GM12878 (cell line): ENCODE measurements at regions not wholly inside any gene's neighbourhood (a gene's known extent, or its start where the extent isn't known, plus 50 kb on each side); places are given as distances from the start of the nearest gene placed in this dataset.

Source experiments
- ATAC-seq: fragments of 200-7000 bp; cut with Tn5 transposase; 3 replicates; pipeline ENCODE4 v1.9.1; 2020; ENCODE audit warnings: mild to moderate bottlenecking, moderate library complexity
- BruUV-seq: library from RNA; stranded (reverse); fragments of 400-500 nt; replicated peaks from 2 replicates; lab custom pipeline; 2021; lab: Mats Ljungman, UMichigan
- CTCF ChIA-PET: fragments of 300-600 bp; sonication (Branson Sonifier 250); formaldehyde crosslinking; extraction: SDS; loops from one replicate; lab custom pipeline; 2021; ENCODE audit warnings: inconsistent platforms; lab: Yijun Ruan, JAX
- POLR2A ChIA-PET: fragments of 350-600 bp; formaldehyde crosslinking; extraction: SDS; loops from one replicate; lab custom pipeline; 2021; ENCODE audit warnings: inconsistent platforms; lab: Charles Lee
- RAD21 ChIA-PET: fragments of 300-600 bp; sonication (Branson Sonifier 250); formaldehyde crosslinking; loops from one replicate; lab custom pipeline; 2023; ENCODE audit warnings: antibody characterized with exemption; ENCODE audit not compliant: unreplicated experiment; lab: Charles Lee
- SMC1A ChIA-PET: fragments of 300-600 bp; sonication (Branson Sonifier 250); formaldehyde crosslinking; loops from one replicate; lab custom pipeline; 2023; ENCODE audit not compliant: unreplicated experiment, uncharacterized antibody; lab: Charles Lee
- DNase-seq: peaks from one replicate; pipeline ENCODE4 v3.0.0-alpha.2; 2011; ENCODE audit warnings: low read depth, low spot score
- FAIRE-seq: peaks from 3 replicates; lab custom pipeline; 2011; peaks lifted over from hg19 to GRCh38; lab: Jason Lieb, UNC
- H2AFZ ChIP-seq: 2 replicates; pipeline ENCODE4 v1.6.0; 2011; ENCODE audit warnings: low read depth, low read length, control low read depth; ENCODE audit not compliant: control insufficient read depth
- H3K27ac ChIP-seq: 2 replicates; pipeline ENCODE4 v1.5.1; 2011; ENCODE audit warnings: control low read depth; ENCODE audit not compliant: control insufficient read depth, insufficient read depth
- H3K27me3 ChIP-seq, 2 experiments: replicated peaks in 1 of 2; 2 replicates each; pipeline versions ENCODE4 v1.6.0 to v1.6.1; 2011; ENCODE audit warnings: low read length in 1 of 2; ENCODE audit not compliant: control insufficient read depth in 2 of 2, insufficient read depth in 2 of 2
- H3K36me3 ChIP-seq, 2 experiments: 2 replicates each; pipeline ENCODE4 v1.5.1; 2011; ENCODE audit warnings: low read length in 1 of 2; ENCODE audit not compliant: control insufficient read depth in 2 of 2, insufficient read depth in 2 of 2
- H3K4me1 ChIP-seq: 2 replicates; pipeline ENCODE4 v1.6.1; 2011; ENCODE audit warnings: mild to moderate bottlenecking, low read length, moderate library complexity, mixed read lengths; ENCODE audit not compliant: control insufficient read depth, insufficient read depth
- H3K4me2 ChIP-seq: 2 replicates; pipeline ENCODE4 v1.6.0; 2011; ENCODE audit warnings: control low read depth; ENCODE audit not compliant: control insufficient read depth, insufficient read depth
- H3K4me3 ChIP-seq: fragments of 200-600 bp; sonication (generic); 2 replicates; pipeline ENCODE4 v1.5.1; 2016
- H3K79me2 ChIP-seq: 2 replicates; pipeline ENCODE4 v1.6.0; 2011; ENCODE audit warnings: low read length; ENCODE audit not compliant: control insufficient read depth, insufficient read depth
- H3K9ac ChIP-seq: 2 replicates; pipeline ENCODE4 v1.8.0; 2011; ENCODE audit warnings: low read length, control low read depth, mixed read lengths; ENCODE audit not compliant: control insufficient read depth, insufficient read depth
- H3K9me3 ChIP-seq: replicated peaks from 3 replicates; pipeline ENCODE4 v1.5.1; 2011; ENCODE audit warnings: mild to moderate bottlenecking, low read length; ENCODE audit not compliant: control insufficient read depth, insufficient read depth
- H4K20me1 ChIP-seq: 2 replicates; pipeline ENCODE4 v1.6.0; 2011; ENCODE audit not compliant: control insufficient read depth, insufficient read depth
- CREM ChIP-seq: IDR thresholded peaks from 2 replicates; pipeline ENCODE4 v1.6.1; 2014; ENCODE audit warnings: antibody characterized with exemption, low read depth
- ESRRA ChIP-seq: IDR thresholded peaks from 2 replicates; pipeline ENCODE4 v1.6.1; 2012; ENCODE audit warnings: mild to moderate bottlenecking, low read length, improper control_type of control experiment
- FOXK2 ChIP-seq: fragments of 450-650 bp; IDR thresholded peaks from 2 replicates; pipeline ENCODE4 v1.6.1; 2017; ENCODE audit warnings: mild to moderate bottlenecking, moderate library complexity
- HDGF ChIP-seq: fragments of 450-650 bp; IDR thresholded peaks from 2 replicates; pipeline ENCODE4 v1.6.1; 2016; ENCODE audit warnings: antibody characterized with exemption
- NBN ChIP-seq: fragments of 450-650 bp; IDR thresholded peaks from 2 replicates; pipeline ENCODE4 v1.6.1; 2016
- NRF1 ChIP-seq: conservative IDR thresholded peaks from 2 replicates; pipeline ENCODE4 v1.6.1; 2011; ENCODE audit warnings: mild to moderate bottlenecking, low read depth, low read length, improper control_type of control experiment
- PML ChIP-seq: IDR thresholded peaks from 2 replicates; pipeline ENCODE4 v1.6.1; 2012; ENCODE audit warnings: low read length, inconsistent platforms
- RELA ChIP-seq: fragments of 450-650 bp; IDR thresholded peaks from 2 replicates; pipeline ENCODE4 v1.8.0; 2014; ENCODE audit warnings: borderline replicate concordance; ENCODE audit not compliant: partially characterized antibody
- SMAD1 ChIP-seq: fragments of 450-650 bp; IDR thresholded peaks from 2 replicates; pipeline ENCODE4 v1.6.1; 2018; ENCODE audit warnings: mild to moderate bottlenecking, low read depth; ENCODE audit not compliant: partially characterized antibody
- SREBF2 ChIP-seq: IDR thresholded peaks from 2 replicates; pipeline ENCODE4 v1.6.1; 2012; ENCODE audit warnings: mild to moderate bottlenecking, low read length
- STAT3 ChIP-seq: IDR thresholded peaks from 2 replicates; pipeline ENCODE4 v1.6.1; 2011; ENCODE audit warnings: low read depth, low read length, improper control_type of control experiment
- SUPT20H ChIP-seq: IDR thresholded peaks from 2 replicates; pipeline ENCODE4 v1.6.1; 2011; ENCODE audit warnings: low read depth, mild to moderate bottlenecking, low read length, moderate library complexity, borderline replicate concordance; ENCODE audit not compliant: control insufficient read depth
- TARDBP ChIP-seq: IDR thresholded peaks from 2 replicates; pipeline ENCODE4 v1.6.1; 2016; ENCODE audit warnings: borderline replicate concordance
- TCF12 ChIP-seq: IDR thresholded peaks from 2 replicates; pipeline ENCODE4 v1.6.1; 2011; ENCODE audit warnings: low read depth, mild to moderate bottlenecking, low read length
- TCF3 ChIP-seq: IDR thresholded peaks from 2 replicates; pipeline ENCODE4 v1.6.1; 2012; ENCODE audit warnings: low read depth, mild to moderate bottlenecking, low read length, borderline replicate concordance; ENCODE audit not compliant: insufficient read depth
- ZBTB4 ChIP-seq: fragments of 450-650 bp; formaldehyde crosslinking; IDR thresholded peaks from 2 replicates; pipeline ENCODE4 v1.4.0; 2022; ENCODE audit warnings: mild to moderate bottlenecking, moderate library complexity
- ZNF24 ChIP-seq: fragments of 450-650 bp; IDR thresholded peaks from 2 replicates; pipeline ENCODE4 v1.6.1; 2017; ENCODE audit warnings: antibody characterized with exemption, mild to moderate bottlenecking
- WGBS: methylation state at CpG from one replicate; pipeline ENCODE4 v1.1.6; 2016; ENCODE audit warnings: low lambda C conversion rate; ENCODE audit not compliant: insufficient replicate concordance, insufficient coverage; ENCODE audit errors: missing lambda C conversion rate; 5-methylcytosine and 5-hydroxymethylcytosine counted together
- in situ Hi-C: fragments of 300-500 bp; cut with MboI; formaldehyde crosslinking; loops from 9 replicates; pipeline ENCODE4 v1.14.3; 2018; ENCODE audit warnings: mixed read lengths
- intact Hi-C: fragments of 100-400 bp; cut with micrococcal nuclease; formaldehyde crosslinking; loops from one replicate; pipeline ENCODE4 v1.14.2; 2022; ENCODE audit not compliant: unreplicated experiment
- TF ChIP-seq, protein P1 (sequence below): fragments of 450-650 bp; IDR thresholded peaks from 2 replicates; pipeline ENCODE4 v1.6.1; 2014; ENCODE audit warnings: mild to moderate bottlenecking

DNA sequence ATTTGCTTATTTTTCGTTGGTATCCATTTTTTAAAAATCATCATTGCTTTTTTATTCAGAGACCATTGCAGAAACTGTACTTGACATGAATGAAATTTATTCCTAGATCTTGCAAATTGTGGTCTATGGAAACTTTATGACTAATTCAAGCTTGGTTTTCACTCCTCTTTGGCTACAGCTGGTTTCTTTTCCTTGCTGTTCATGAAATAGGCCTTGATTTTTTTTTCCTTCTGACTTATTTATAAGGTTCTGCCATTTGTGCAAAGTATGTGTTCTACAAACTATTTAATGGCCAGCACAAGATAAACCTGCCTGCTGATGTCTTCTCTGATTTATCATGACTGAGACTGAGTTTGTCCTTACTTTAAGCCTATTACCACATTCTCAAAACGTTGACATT lies 764.0 kb upstream of the SLITRK5 start:
- TF ChIP-seq PML (no peak), ESRRA (no peak), HDGF (no peak), STAT3 (no peak), SREBF2 (no peak), TARDBP (no peak)
- TF ChIP-seq, all 136 proteins: peak for 0
- Histone ChIP-seq H3K36me3 (no peaks in the 10 kb centered on the region), H3K27me3 (no peaks in the 10 kb centered on the region), H3K9ac (no peak overlapping the region), H3K9me3 (no peaks in the 10 kb centered on the region), H3K4me3 (no peak overlapping the region), H3K79me2 (no peaks in the 10 kb centered on the region), H3K4me1 (no peaks in the 10 kb centered on the region), H4K20me1 (no peaks in the 10 kb centered on the region), H2AFZ (no peak overlapping the region), H3K27ac (no peak overlapping the region), H3K4me2 (no peak overlapping the region)
- RAD21 ChIA-PET, result interaction anchor here (1.2 kb wide), 1 partner anchor 38 kb away, joined by 3 read pairs; no protein-coding TSS in a partner anchor
- CTCF ChIA-PET, result no interaction called here
- DNase-seq (no peak), ATAC-seq (no peak), FAIRE-seq (no peak)
- SMC1A ChIA-PET, result interaction anchor here (1.4 kb wide), 1 partner anchor 14 kb away, joined by 5 read pairs; no protein-coding TSS in a partner anchor
- no TSS peak for BruUV-seq
- 2% methylated on average over 2 of the region's 2 CpGs for WGBS
- POLR2A ChIA-PET, result no interaction called here
- intact Hi-C loops, result no loop called here
- in situ Hi-C loops, result no loop called here

DNA sequence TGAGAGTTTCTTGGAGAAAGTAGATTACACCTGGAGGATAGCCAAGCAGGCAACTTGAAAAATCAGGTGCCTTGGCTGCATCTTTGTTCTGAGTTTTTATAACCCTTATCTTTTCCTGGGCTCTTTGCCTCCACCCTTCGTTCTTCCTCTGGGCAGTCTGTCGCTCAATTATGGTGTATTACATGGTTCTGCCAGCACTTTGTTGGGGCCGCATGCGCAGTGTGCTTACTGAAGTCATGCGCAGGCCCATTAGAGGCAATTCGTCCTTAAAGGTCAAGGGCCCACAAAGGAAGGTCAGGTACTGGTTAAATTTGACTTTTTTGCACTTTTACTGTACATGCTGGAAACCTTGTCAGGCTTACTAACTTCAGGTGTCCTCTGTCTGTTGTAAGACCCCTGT lies 761.9 kb upstream of the SLITRK5 start:
- RAD21 ChIA-PET, result no interaction called here
- no peak for TF ChIP-seq SUPT20H
- no peak for TF ChIP-seq CREM
- TF ChIP-seq TCF3, result no peak
- TF ChIP-seq NBN, result no peak
- TF ChIP-seq FOXK2, result no peak
- TF ChIP-seq ZBTB4 (CRISPR knock-in tag), result no peak
- TF ChIP-seq ZNF24, result no peak
- no peak for TF ChIP-seq TCF12
- TF ChIP-seq, protein P1, sequence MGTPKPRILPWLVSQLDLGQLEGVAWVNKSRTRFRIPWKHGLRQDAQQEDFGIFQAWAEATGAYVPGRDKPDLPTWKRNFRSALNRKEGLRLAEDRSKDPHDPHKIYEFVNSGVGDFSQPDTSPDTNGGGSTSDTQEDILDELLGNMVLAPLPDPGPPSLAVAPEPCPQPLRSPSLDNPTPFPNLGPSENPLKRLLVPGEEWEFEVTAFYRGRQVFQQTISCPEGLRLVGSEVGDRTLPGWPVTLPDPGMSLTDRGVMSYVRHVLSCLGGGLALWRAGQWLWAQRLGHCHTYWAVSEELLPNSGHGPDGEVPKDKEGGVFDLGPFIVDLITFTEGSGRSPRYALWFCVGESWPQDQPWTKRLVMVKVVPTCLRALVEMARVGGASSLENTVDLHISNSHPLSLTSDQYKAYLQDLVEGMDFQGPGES, result no peak
- TF ChIP-seq NRF1, result no peak
- TF ChIP-seq SMAD1, result no peak
- no peak for TF ChIP-seq RELA
- no peaks in the 10 kb centered on the region for H3K27me3 ChIP-seq
- H3K36me3 ChIP-seq, result no peaks in the 10 kb centered on the region
- no peaks in the 10 kb centered on the region for H3K9me3 ChIP-seq
- POLR2A ChIA-PET, result no interaction called here
- no peak overlapping the region for H3K4me2 ChIP-seq
- no peak overlapping the region for H3K4me3 ChIP-seq
- no TSS peak for BruUV-seq
- intact Hi-C loops (no loop called here), in situ Hi-C loops (no loop called here)
- FAIRE-seq (no peak), ATAC-seq (no peak), DNase-seq (no peak)
- no peaks in the 10 kb centered on the region for H3K4me1 ChIP-seq
- H2AFZ ChIP-seq, result no peak overlapping the region
- SMC1A ChIA-PET, result no interaction called here
- CTCF ChIA-PET, result no interaction called here
- H3K27ac ChIP-seq, result no peak overlapping the region
- no peaks in the 10 kb centered on the region for H4K20me1 ChIP-seq
- no peak overlapping the region for H3K9ac ChIP-seq
- 40% methylated on average over 6 of the region's 6 CpGs for WGBS
- H3K79me2 ChIP-seq, result no peaks in the 10 kb centered on the region
